DOHH2 (cell line): ENCODE measurements at regions not wholly inside any gene's neighbourhood (a gene's known extent, or its start where the extent isn't known, plus 50 kb on each side); places are given as distances from the start of the nearest gene placed in this dataset.

ENCODE experiments used
- EZH2phosphoT487 ChIP-seq: fragments of 200-600 bp; sonication (generic); IDR thresholded peaks from 2 replicates; pipeline ENCODE4 v1.6.1; 2017; ENCODE audit warnings: borderline replicate concordance, mild to moderate bottlenecking, antibody characterized with exemption, low read length, moderate library complexity, mixed read lengths
- TF ChIP-seq, protein P1 (sequence below): fragments of 200-600 bp; sonication (generic); IDR thresholded peaks from one replicate; pipeline ENCODE4 v1.5.1; 2014; ENCODE audit warnings: antibody characterized with exemption, mild to moderate bottlenecking, low read depth, low read length; ENCODE audit not compliant: poor library complexity, severe bottlenecking

DNA sequence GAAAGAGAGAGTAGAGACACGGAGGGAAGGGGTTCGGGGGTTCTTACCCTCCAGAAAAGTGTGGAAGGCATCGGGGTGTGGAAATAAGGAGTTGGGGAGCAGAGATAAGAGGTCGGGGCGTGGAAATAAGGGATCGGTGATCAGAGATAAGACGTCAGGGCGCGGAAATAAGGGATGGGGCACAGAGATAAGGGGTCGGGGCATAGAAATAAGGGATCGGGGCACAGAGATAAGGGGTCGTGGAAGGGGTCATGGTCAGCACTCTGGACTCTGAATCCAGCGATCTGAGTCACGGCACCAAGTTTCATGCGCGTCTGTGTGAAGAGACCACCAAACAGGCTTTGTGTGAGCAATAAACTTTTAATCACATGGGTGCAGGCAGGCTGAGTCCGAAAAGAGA, 119.1 kb downstream of the PCDH10 start:
- TF ChIP-seq EZH2phosphoT487, result no peak
- TF ChIP-seq, protein P1, sequence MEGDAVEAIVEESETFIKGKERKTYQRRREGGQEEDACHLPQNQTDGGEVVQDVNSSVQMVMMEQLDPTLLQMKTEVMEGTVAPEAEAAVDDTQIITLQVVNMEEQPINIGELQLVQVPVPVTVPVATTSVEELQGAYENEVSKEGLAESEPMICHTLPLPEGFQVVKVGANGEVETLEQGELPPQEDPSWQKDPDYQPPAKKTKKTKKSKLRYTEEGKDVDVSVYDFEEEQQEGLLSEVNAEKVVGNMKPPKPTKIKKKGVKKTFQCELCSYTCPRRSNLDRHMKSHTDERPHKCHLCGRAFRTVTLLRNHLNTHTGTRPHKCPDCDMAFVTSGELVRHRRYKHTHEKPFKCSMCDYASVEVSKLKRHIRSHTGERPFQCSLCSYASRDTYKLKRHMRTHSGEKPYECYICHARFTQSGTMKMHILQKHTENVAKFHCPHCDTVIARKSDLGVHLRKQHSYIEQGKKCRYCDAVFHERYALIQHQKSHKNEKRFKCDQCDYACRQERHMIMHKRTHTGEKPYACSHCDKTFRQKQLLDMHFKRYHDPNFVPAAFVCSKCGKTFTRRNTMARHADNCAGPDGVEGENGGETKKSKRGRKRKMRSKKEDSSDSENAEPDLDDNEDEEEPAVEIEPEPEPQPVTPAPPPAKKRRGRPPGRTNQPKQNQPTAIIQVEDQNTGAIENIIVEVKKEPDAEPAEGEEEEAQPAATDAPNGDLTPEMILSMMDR, result no peak
